Activated naive CD4-positive, alpha-beta T cell treated with anti-CD3 and anti-CD28 coated beads, Interleukin-2, amount 50 U/mL, for 24 hours (primary cell): ENCODE measurements at regions not wholly inside any gene's neighbourhood (a gene's known extent, or its start where the extent isn't known, plus 50 kb on each side); places are given as distances from the start of the nearest gene placed in this dataset.
"Not testable (repeated sequence)": the region's sequence is repeated elsewhere in the genome, so short reads cannot be mapped to it uniquely, and the experiment has no call there.

Experiments used
- H3K27ac Mint-ChIP-seq: one replicate; pipeline ENCODE4 v1.8.0; 2021; ENCODE audit warnings: mild to moderate bottlenecking, mixed read lengths
- H3K27me3 Mint-ChIP-seq: one replicate; pipeline ENCODE4 v1.8.0; 2021; ENCODE audit warnings: mixed read lengths
- H3K36me3 Mint-ChIP-seq: one replicate; pipeline ENCODE4 v1.8.0; 2021; ENCODE audit warnings: mixed read lengths
- H3K4me1 Mint-ChIP-seq: one replicate; pipeline ENCODE4 v1.8.0; 2021; ENCODE audit warnings: mixed read lengths
- H3K4me3 Mint-ChIP-seq: one replicate; pipeline ENCODE4 v1.8.0; 2021; ENCODE audit warnings: mild to moderate bottlenecking, mixed read lengths
- H3K9me3 Mint-ChIP-seq: one replicate; pipeline ENCODE4 v1.8.0; 2021; ENCODE audit warnings: mixed read lengths

DNA sequence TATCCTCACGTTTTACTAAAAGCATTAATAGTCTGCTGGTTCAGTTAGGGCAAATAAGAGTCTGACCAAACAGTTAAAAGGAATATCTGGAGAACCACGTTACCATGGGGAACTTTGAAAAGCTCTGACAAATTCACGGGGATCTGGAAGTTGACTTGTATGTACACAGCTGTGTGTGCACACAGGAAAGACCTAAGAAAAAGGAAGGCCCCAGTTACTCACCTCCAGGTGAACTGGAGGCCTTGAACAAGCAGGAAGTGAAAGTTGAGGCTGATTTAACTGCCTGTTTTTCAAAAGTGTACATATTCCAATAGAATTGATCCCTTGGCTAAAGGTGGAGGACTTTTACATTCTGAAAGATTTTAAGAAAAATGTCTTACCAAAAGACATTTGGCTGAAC lies 1891.6 kb upstream of the PCDH20 start:
- H3K27ac Mint-ChIP-seq, result no peak overlapping the region
- H3K27me3 Mint-ChIP-seq, result no peaks in the 10 kb centered on the region
- H3K4me1 Mint-ChIP-seq, result no peaks in the 10 kb centered on the region
- no peaks in the 10 kb centered on the region for H3K36me3 Mint-ChIP-seq
- no peak overlapping the region for H3K4me3 Mint-ChIP-seq
- no peaks in the 10 kb centered on the region for H3K9me3 Mint-ChIP-seq

DNA sequence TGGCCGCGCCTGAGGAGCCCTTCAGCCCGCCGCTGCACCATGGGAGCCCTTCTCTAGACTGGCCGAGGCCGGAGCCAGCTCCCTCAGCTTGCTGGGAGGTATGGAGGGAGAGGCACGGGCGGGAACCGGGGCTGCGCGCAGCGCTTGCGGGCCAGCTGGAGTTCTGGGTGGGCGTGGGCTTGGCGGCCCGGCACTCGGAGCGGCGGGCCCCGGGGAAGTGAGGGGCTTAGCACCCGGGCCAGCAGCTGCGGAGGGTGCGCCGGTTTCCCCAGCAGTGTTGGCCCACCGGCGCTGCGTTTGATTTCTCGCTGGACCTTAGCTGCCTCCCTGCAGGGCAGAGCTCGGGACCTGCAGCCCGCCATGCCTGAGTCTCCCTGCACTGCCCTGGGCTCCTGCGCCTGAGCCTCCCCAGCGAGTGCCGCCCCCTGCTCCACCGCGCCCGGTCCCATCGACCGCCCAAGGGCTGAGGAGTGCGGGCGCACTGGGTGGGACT lies 1890.0 kb upstream of the PCDH20 start:
- H3K27ac Mint-ChIP-seq, result no peak overlapping the region
- H3K27me3 Mint-ChIP-seq, result no peaks in the 10 kb centered on the region
- no peak overlapping the region for H3K4me3 Mint-ChIP-seq
- no peaks in the 10 kb centered on the region for H3K36me3 Mint-ChIP-seq
- H3K9me3 Mint-ChIP-seq, result no peaks in the 10 kb centered on the region
- H3K4me1 Mint-ChIP-seq, result no peaks in the 10 kb centered on the region

DNA sequence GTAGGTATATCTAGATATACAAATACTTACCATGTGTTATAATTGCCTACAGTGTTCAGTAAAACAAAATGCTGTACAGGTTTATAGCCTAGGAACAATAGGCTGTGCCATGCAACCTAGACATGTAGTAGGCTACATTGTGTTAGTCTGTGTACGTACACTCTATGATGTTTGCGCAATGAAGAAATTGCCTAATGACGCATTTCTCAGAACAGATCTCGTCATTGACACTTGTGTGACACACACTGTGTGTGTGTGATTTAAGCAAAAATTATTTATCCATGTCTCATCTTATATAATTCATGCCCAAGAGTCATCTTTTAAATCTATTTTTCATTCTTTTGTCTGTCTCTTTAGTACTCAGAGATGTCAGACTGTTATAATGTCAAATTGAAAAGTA lies 1888.8 kb upstream of the PCDH20 start:
- Mint-ChIP-seq H3K27me3 (no peaks in the 10 kb centered on the region), H3K4me3 (no peak overlapping the region), H3K27ac (no peak overlapping the region), H3K36me3 (no peaks in the 10 kb centered on the region), H3K9me3 (no peaks in the 10 kb centered on the region), H3K4me1 (no peaks in the 10 kb centered on the region)

DNA sequence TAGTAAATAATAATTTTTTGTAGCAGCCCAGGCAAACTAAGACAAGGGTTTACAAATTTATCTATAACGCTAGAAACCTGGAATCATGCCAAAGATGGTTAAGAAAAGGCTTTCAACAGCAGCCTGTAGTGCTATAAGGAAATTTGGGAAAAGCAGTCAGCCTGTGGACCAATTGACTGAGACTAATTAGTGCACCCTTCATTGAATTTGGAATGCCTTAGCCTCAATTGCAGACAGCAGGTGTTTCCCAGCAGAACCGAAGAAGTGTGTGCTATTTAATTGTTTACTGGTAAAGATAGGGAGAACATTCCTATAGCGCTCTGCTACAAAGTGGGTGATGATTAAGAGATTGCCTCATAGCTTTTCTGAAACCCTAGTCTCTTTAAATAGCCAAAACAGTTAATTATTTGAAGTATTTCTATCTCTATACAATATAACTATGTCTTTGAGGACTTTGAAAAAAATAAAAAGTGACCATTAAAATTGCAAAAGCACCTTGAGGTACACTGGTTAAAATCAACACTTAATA lies 1884.3 kb upstream of the PCDH20 start:
- Mint-ChIP-seq H3K27ac (no peak overlapping the region), H3K4me3 (no peak overlapping the region), H3K9me3 (no peaks in the 10 kb centered on the region), H3K27me3 (no peaks in the 10 kb centered on the region), H3K4me1 (no peaks in the 10 kb centered on the region), H3K36me3 (no peaks in the 10 kb centered on the region)

DNA sequence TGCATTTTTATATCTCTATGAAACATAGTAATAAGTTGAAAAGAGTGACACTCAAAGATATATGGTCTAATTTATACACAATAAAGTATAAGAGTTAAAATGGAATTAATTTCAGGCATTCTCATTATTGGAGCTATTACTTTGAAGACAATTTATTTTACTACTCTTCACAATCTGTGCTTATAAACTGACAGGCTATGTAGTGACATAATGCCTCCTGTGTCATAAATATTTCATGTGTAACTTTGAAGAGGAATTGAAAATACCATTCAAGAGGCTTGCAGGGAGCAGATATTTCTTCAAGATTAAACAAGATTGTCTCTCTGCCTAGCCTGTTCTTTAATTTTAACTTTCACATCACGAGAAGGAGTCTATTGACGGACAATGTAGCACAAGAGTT lies 1881.5 kb upstream of the PCDH20 start:
- Mint-ChIP-seq H3K27me3 (no peaks in the 10 kb centered on the region), H3K27ac (no peak overlapping the region), H3K4me1 (no peaks in the 10 kb centered on the region), H3K36me3 (no peaks in the 10 kb centered on the region), H3K4me3 (no peak overlapping the region), H3K9me3 (no peaks in the 10 kb centered on the region)

DNA sequence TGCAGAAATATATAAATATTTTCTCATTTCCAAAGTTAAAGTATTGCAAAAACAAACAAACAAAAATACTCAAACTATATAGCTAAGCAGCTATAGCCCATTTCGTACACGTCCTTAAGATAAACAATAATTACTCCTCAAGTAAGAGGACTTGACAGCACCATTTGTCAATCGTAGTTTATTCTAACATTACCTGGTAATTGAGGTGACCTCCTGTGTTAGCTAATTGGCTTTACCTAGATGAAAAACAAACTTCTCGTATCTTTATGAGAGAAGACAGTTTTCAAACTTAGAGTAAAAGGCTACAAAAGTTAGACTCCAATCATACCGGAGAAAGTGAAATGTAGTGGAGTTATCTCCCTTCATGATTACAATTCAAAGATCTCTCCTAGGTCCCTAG lies 1876.1 kb upstream of the PCDH20 start:
- no peaks in the 10 kb centered on the region for H3K4me1 Mint-ChIP-seq
- no peaks in the 10 kb centered on the region for H3K9me3 Mint-ChIP-seq
- H3K4me3 Mint-ChIP-seq, result no peak overlapping the region
- no peak overlapping the region for H3K27ac Mint-ChIP-seq
- H3K36me3 Mint-ChIP-seq, result no peaks in the 10 kb centered on the region
- H3K27me3 Mint-ChIP-seq, result no peaks in the 10 kb centered on the region

DNA sequence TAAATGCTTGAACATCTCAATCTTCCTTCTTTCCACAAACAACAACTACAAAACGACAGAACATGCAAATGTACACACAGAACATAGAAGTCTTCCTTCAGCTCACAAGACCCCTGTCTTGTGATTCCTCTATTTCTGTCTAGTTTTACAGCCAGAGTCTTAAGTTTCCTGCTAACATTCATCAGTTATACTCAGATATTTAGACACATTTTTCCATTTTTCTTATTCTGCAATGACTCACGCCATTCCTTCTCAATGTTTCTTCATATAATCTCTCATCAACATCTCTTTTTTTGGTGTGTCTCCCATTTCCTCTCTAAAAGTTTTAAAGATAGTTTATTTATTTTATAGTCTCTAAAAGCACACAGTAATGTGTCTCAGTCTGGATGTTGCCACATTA lies 1872.9 kb upstream of the PCDH20 start:
- Mint-ChIP-seq H3K4me1 (no peaks in the 10 kb centered on the region), H3K9me3 (peaks cover 6% of the 10 kb centered on the region), H3K27ac (no peak overlapping the region), H3K27me3 (no peaks in the 10 kb centered on the region), H3K36me3 (no peaks in the 10 kb centered on the region), H3K4me3 (no peak overlapping the region)

DNA sequence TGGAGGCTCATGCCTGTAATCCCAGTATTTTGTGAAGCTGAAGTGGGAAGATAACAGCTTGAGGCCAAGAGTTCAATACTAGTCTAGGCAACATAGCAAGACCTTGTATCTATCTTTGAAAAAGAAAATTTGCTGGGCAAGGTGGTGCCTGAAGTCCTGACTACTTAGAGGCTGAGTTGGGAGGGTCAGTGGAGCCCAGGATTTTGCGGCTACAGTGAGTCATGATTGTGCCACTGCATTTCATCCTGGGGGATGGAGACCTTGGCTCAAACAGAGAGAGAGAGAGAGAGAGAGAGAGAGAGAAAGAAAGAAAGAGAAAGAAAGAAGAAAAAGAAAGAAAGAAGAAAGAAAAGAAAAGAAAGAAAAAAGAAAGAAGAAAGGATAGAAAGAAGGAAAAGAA lies 1872.3 kb upstream of the PCDH20 start:
- Mint-ChIP-seq H3K36me3 (no peaks in the 10 kb centered on the region), H3K4me3 (no peak overlapping the region), H3K27ac (no peak overlapping the region), H3K27me3 (no peaks in the 10 kb centered on the region), H3K4me1 (no peaks in the 10 kb centered on the region), H3K9me3 (peaks cover 6% of the 10 kb centered on the region)

DNA sequence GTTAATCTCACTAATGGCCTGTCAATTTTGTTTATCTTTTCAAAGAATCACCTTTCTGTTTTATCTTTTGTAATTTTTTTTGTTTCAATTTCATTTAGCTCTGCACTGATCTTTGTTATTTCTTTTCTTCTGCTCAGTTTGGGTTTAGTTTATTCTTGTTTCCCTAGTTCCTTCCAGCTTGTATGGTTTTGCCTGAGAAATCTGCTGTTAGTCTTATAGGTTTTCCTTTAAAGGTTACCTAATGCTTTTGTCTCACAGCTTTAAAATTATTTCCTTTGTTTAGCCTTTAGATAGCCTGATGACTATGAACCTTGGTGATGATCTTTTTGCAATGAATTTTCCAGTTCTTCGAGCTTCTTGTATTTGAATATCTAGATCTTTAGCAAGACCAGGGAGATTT lies 1869.8 kb upstream of the PCDH20 start:
- no peaks in the 10 kb centered on the region for H3K4me1 Mint-ChIP-seq
- no peak overlapping the region for H3K4me3 Mint-ChIP-seq
- no peaks in the 10 kb centered on the region for H3K36me3 Mint-ChIP-seq
- no peak overlapping the region for H3K27ac Mint-ChIP-seq
- H3K9me3 Mint-ChIP-seq, result peaks cover 6% of the 10 kb centered on the region
- H3K27me3 Mint-ChIP-seq, result no peaks in the 10 kb centered on the region

DNA sequence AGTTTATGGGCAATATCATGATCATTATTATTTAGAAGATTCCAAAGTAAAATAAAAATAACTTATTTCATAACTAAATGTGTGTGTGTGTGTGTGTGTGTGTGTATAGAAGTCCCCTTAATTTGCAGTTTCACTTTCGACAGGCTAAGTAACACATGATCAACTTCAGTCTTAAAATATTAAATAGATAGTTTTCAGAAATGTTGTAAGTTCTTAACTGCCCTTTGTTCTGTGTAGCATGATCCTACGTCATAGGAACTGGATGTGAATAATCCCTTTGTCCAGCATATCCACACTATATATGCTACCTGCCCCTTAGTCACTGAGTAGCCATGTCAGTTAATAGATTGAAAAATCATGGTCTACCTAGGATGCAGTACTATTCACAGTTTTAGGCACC lies 1863.5 kb upstream of the PCDH20 start:
- Mint-ChIP-seq H3K4me1 (no peaks in the 10 kb centered on the region), H3K9me3 (no peaks in the 10 kb centered on the region), H3K27ac (no peak overlapping the region), H3K4me3 (no peak overlapping the region), H3K27me3 (no peaks in the 10 kb centered on the region), H3K36me3 (no peaks in the 10 kb centered on the region)

DNA sequence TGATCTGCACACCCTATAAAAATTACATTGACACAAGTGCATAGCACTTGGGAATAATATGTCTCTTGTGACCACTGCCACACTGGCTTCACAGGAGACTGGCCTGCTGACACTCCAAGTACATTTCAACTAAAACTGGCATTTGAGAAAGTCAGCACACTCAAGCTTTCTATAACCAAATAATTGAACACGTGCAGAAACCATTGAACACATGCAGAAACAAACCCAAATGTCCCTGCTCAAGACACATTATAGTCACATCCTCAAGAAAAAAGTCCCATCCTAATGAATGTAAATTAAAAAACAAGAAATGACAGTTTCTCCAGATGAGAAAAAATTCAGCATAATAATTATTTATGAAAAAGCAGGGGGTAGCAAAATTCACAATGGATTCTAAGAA lies 1859.1 kb upstream of the PCDH20 start:
- no peaks in the 10 kb centered on the region for H3K4me1 Mint-ChIP-seq
- no peak overlapping the region for H3K27ac Mint-ChIP-seq
- H3K9me3 Mint-ChIP-seq, result no peaks in the 10 kb centered on the region
- no peaks in the 10 kb centered on the region for H3K27me3 Mint-ChIP-seq
- no peaks in the 10 kb centered on the region for H3K36me3 Mint-ChIP-seq
- no peak overlapping the region for H3K4me3 Mint-ChIP-seq

DNA sequence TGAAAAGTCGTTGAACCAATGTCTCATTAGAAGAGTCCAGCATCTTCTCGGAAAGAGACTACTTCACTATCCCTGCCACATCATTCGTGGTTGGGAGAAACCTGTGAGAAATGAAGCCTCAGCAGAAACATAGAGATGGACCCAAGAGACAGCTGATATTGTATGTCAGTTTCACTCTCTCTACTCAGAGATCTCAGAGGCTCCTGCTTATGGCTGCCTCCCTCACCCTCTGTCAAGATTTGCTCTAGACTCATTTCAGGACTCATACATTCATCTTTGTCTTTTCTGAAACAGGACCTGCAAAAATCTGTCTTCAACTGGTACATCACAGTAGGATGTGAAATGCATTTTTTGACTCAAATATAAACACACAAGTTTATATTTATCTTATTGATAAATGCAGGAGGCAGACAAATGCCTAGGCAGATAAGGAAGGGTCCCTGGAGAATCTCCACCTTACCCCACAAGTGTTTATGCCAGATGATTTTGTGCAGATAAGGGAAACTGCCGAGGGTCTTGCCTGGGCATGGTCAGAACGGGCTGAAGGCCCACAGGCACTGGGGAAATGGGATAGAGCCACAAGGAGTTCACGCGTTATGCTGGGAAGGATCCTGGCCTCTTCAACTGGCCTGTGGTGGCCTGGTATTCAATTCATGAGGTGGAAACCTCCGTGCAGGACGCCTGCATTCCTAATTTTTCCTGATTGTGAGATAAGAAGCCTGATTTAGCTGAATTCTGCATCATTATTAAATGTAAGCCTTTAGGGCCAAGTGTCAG lies 1834.0 kb upstream of the PCDH20 start:
- Mint-ChIP-seq H3K27me3 (no peaks in the 10 kb centered on the region), H3K9me3 (no peaks in the 10 kb centered on the region), H3K4me3 (no peak overlapping the region), H3K36me3 (no peaks in the 10 kb centered on the region), H3K27ac (no peak overlapping the region), H3K4me1 (no peaks in the 10 kb centered on the region)

DNA sequence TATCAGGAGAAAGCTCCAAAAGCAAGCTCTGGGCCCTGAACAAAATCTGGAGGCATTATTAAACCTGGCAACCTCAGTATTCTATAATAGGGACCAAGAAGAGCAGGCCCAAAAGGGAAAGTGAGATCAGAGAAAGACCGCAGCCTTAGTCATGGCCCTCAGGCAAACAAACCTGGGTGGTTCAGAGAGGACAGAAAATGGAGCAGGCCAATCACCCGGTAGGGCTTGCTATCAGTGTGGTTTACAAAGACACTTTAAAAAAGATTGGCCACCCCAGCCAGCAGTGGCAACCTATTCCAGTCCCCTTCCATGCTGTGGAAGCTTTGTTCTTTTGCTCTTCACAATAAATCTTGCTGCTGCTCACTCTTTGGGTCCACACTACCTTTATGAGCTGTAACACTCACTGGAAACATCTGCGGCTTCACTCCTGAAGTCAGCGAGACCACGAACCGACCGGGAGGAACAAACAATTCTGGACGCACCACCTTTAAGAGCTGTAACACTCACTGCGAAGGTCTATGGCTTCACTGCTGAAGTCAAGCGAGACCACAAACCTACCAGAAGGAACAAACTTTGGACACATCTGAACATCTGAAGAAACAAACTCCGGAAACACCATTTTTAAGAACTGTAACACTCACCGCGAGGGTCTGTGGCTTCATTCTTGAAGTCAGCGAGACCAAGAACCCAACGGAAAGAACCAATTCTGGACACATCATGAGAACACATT lies 1821.2 kb upstream of the PCDH20 start:
- not testable (repeated sequence) for H3K4me1 Mint-ChIP-seq, H3K27ac Mint-ChIP-seq, H3K27me3 Mint-ChIP-seq, H3K4me3 Mint-ChIP-seq, H3K36me3 Mint-ChIP-seq, H3K9me3 Mint-ChIP-seq

DNA sequence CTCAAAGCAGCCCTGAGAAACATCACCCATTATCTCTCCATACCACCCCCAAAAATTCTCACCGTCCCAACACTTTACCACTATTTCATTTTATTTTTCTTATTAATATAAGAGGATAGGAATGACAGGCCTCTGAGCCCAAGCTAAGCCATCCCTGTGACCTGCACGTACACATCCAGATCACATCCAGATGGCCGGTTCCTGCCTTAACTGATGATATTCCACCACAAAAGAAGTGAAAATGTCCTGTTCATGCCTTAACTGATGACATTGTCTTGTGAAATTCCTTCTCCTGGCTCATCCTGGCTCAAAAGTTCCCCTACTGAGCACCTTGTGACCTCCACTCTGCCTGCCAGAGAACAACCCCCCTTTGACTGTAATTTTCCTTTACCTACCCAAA lies 1802.9 kb upstream of the PCDH20 start:
- not testable (repeated sequence) for H3K9me3 Mint-ChIP-seq, H3K4me1 Mint-ChIP-seq, H3K27ac Mint-ChIP-seq, H3K4me3 Mint-ChIP-seq, H3K36me3 Mint-ChIP-seq, H3K27me3 Mint-ChIP-seq

DNA sequence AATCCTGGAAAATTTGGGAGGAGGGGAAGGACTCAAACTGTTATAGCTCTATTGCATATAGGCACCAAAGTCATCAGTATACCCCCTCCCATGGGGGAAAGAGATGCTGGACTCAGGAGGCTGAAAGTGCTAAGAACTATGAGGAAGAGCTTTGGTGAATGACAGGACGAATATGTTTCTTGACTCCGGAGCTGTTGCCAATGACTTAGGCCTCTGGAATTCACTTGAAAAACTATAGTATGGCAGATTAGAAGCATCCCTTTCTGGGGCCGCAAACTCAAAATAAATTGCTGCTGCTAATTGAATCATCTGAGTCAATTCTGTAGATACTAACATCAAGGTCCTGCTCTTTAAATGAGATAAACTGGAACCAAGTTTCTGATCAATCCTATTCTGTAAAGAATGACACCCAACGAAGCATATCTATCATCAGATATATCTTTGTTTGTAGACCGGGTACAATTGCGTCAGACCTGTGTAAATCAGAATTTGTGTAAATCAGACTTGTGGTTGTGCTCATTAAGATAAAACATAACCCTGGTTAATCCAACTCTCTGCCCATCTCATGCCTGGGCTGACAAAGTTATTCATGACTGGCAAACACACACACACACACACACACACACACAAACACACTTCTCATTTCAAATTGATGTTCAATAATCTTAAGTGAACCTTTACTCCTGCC lies 1793.8 kb upstream of the PCDH20 start:
- Mint-ChIP-seq H3K36me3 (no peaks in the 10 kb centered on the region), H3K4me3 (no peak overlapping the region), H3K27ac (no peak overlapping the region), H3K9me3 (no peaks in the 10 kb centered on the region), H3K27me3 (no peaks in the 10 kb centered on the region), H3K4me1 (no peaks in the 10 kb centered on the region)

DNA sequence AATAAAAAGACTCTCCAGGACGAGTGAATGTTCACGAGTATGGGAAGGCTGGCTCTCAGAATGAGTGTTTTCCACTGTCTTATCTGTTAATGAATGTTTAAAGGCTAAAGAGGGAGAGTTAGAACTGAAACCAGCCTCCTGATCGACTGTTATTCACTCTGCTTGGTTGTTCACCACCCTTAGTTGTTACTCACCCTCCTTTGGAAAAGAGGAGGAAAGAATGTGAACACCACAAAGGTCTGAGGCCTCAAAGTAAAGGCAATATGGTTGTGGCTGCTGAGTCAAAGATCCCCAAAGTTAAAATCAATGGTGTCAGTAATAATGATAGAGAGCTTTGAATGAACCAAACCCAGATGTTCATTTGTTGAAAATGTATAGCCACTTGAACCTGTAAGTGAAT lies 1793.2 kb upstream of the PCDH20 start:
- H3K27ac Mint-ChIP-seq, result no peak overlapping the region
- H3K4me1 Mint-ChIP-seq, result no peaks in the 10 kb centered on the region
- no peak overlapping the region for H3K4me3 Mint-ChIP-seq
- no peaks in the 10 kb centered on the region for H3K36me3 Mint-ChIP-seq
- H3K9me3 Mint-ChIP-seq, result no peaks in the 10 kb centered on the region
- H3K27me3 Mint-ChIP-seq, result no peaks in the 10 kb centered on the region
